OCI-LY7 (cell line): ENCODE measurements at regions not wholly inside any gene's neighbourhood (a gene's known extent, or its start where the extent isn't known, plus 50 kb on each side); places are given as distances from the start of the nearest gene placed in this dataset.
"Not testable (repeated sequence)": the region's sequence is repeated elsewhere in the genome, so short reads cannot be mapped to it uniquely, and the experiment has no call there.

Source experiments
- BruUV-seq: library from RNA; stranded (reverse); fragments of 400-500 nt; replicated peaks from 2 replicates; lab custom pipeline; 2021; lab: Mats Ljungman, UMichigan
- CTCF ChIA-PET: fragments of 300-600 bp; sonication (Branson Sonifier 250); formaldehyde crosslinking; loops from one replicate; lab custom pipeline; 2022; ENCODE audit warnings: antibody characterized with exemption; ENCODE audit not compliant: unreplicated experiment; lab: Charles Lee
- POLR2A ChIA-PET: fragments of 300-600 bp; sonication (Branson Sonifier 250); formaldehyde crosslinking; loops from one replicate; lab custom pipeline; 2022; ENCODE audit warnings: antibody characterized with exemption; lab: Charles Lee
- DNase-seq: peaks from one replicate; pipeline ENCODE4 v3.0.0-alpha.2; 2015; ENCODE audit warnings: low spot score
- H2AFZ ChIP-seq: fragments of 200-600 bp; sonication (generic), shearing (Covaris generic); 2 replicates; pipeline ENCODE4 v1.6.1; 2014; ENCODE audit warnings: mild to moderate bottlenecking, antibody characterized with exemption, low read length, moderate library complexity
- H3K27ac ChIP-seq: fragments of 200-600 bp; sonication (generic); 2 replicates; pipeline ENCODE4 v1.5.1; 2014; ENCODE audit warnings: mixed run types, low read depth, mild to moderate bottlenecking, moderate library complexity, low read length, inconsistent platforms; ENCODE audit not compliant: poor library complexity, severe bottlenecking
- H3K36me3 ChIP-seq: fragments of 200-600 bp; sonication (generic); 2 replicates; pipeline ENCODE4 v1.6.1; 2014; ENCODE audit warnings: mild to moderate bottlenecking, antibody characterized with exemption, low read length, moderate library complexity, mixed read lengths; ENCODE audit not compliant: insufficient read depth
- H3K4me1 ChIP-seq: fragments of 200-600 bp; sonication (generic); 2 replicates; pipeline ENCODE4 v1.5.1; 2014; ENCODE audit warnings: mild to moderate bottlenecking, low read length; ENCODE audit not compliant: insufficient read depth, poor library complexity, severe bottlenecking
- H3K4me2 ChIP-seq: fragments of 200-600 bp; sonication (generic); 2 replicates; pipeline ENCODE4 v1.6.1; 2014; ENCODE audit warnings: mild to moderate bottlenecking, low read length
- H3K4me3 ChIP-seq: fragments of 200-600 bp; sonication (generic); 2 replicates; pipeline ENCODE4 v1.5.1; 2014; ENCODE audit warnings: mild to moderate bottlenecking, low read depth, low read length; ENCODE audit not compliant: poor library complexity, severe bottlenecking
- H3K79me2 ChIP-seq: fragments of 200-600 bp; sonication (generic); 2 replicates; pipeline ENCODE4 v1.6.1; 2016; ENCODE audit warnings: low read depth, mild to moderate bottlenecking, low read length, moderate library complexity, mixed read lengths; ENCODE audit not compliant: insufficient read depth
- H3K9me2 ChIP-seq: fragments of 200-600 bp; sonication (generic); 2 replicates; pipeline ENCODE4 v1.6.1; 2016; ENCODE audit warnings: mild to moderate bottlenecking, low read length, mixed read lengths; ENCODE audit not compliant: insufficient read depth
- H3K9me3 ChIP-seq: fragments of 200-600 bp; sonication (generic); 2 replicates; pipeline ENCODE4 v1.6.1; 2014; ENCODE audit warnings: mild to moderate bottlenecking, mixed run types, low read length, mixed read lengths
- H4K20me1 ChIP-seq: fragments of 200-600 bp; sonication (generic); 2 replicates; pipeline ENCODE4 v1.6.1; 2014; ENCODE audit warnings: mild to moderate bottlenecking, antibody characterized with exemption, low read length, moderate library complexity, mixed read lengths; ENCODE audit not compliant: insufficient read depth
- EZH2phosphoT487 ChIP-seq: fragments of 200-600 bp; sonication (generic); IDR thresholded peaks from 2 replicates; pipeline ENCODE4 v1.6.1; 2018; ENCODE audit warnings: low read depth, borderline replicate concordance, mild to moderate bottlenecking, mixed run types, antibody characterized with exemption, low read length, moderate library complexity, mixed read lengths
- intact Hi-C: fragments of 100-400 bp; cut with micrococcal nuclease; formaldehyde crosslinking; loops from one replicate; pipeline ENCODE4 v1.10.0; 2022; ENCODE audit not compliant: unreplicated experiment
- TF ChIP-seq, protein P1 (sequence below): fragments of 200-600 bp; sonication (generic); conservative IDR thresholded peaks from 2 replicates; pipeline ENCODE4 v1.5.1; 2014; ENCODE audit warnings: mild to moderate bottlenecking, antibody characterized with exemption, low read length, moderate library complexity, mixed read lengths

DNA sequence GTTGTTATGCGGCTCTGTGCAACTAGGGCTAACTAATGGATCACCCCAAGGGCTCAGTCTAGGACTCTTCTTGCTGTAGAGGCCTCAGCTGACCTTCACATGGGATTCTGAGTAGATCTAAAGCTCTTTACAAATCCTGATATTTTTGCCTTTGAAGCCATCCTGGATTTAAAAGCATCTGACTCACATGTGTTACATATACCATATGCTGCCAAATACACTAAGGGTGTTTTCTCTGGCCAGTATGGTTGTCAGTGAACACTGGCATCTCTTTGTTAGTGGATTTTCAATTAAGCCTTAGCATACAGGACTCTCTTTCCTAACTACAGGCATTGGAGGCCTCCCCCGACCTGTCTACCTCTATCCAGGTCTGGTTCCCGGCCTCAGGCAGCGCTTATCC lies 992.8 kb upstream of the FANCL start:
- CTCF ChIA-PET, result no interaction called here
- Histone ChIP-seq H3K4me3 (no peak overlapping the region), H4K20me1 (no peaks in the 10 kb centered on the region), H3K9me2 (no peaks in the 10 kb centered on the region), H3K27ac (no peak overlapping the region), H2AFZ (no peak overlapping the region), H3K4me1 (peaks cover 9% of the 10 kb centered on the region), H3K9me3 (no peaks in the 10 kb centered on the region), H3K79me2 (no peaks in the 10 kb centered on the region), H3K36me3 (no peaks in the 10 kb centered on the region), H3K4me2 (no peak overlapping the region)
- DNase-seq, result no peak
- no TSS peak for BruUV-seq
- intact Hi-C loops, result no loop called here
- POLR2A ChIA-PET, result no interaction called here
- TF ChIP-seq, protein P1, sequence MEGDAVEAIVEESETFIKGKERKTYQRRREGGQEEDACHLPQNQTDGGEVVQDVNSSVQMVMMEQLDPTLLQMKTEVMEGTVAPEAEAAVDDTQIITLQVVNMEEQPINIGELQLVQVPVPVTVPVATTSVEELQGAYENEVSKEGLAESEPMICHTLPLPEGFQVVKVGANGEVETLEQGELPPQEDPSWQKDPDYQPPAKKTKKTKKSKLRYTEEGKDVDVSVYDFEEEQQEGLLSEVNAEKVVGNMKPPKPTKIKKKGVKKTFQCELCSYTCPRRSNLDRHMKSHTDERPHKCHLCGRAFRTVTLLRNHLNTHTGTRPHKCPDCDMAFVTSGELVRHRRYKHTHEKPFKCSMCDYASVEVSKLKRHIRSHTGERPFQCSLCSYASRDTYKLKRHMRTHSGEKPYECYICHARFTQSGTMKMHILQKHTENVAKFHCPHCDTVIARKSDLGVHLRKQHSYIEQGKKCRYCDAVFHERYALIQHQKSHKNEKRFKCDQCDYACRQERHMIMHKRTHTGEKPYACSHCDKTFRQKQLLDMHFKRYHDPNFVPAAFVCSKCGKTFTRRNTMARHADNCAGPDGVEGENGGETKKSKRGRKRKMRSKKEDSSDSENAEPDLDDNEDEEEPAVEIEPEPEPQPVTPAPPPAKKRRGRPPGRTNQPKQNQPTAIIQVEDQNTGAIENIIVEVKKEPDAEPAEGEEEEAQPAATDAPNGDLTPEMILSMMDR, result no peak
- TF ChIP-seq EZH2phosphoT487, result no peak

DNA sequence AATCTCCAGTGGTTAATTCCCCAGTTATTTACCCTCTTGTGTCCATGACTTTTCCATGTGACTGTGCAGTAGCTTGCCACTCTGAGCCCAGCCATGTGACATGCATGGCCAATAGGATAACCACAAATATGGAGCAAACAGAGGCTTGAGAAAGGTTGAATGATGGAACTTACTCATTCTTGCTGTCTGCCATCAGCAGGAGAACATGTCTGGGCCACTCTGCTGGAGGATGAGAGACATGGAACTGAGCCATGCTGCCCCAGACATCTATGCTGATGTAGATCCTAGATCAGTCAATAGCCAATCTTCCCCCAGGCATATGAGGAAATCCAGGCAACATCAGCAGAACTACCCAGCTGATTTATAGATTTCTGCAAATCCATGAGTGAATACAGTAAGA lies 992.3 kb upstream of the FANCL start:
- no peaks in the 10 kb centered on the region for H3K79me2 ChIP-seq
- H3K36me3 ChIP-seq, result no peaks in the 10 kb centered on the region
- no peak overlapping the region for H3K4me3 ChIP-seq
- peaks cover 9% of the 10 kb centered on the region for H3K4me1 ChIP-seq
- intact Hi-C loops, result no loop called here
- H2AFZ ChIP-seq, result no peak overlapping the region
- no peak for DNase-seq
- no peaks in the 10 kb centered on the region for H4K20me1 ChIP-seq
- no peaks in the 10 kb centered on the region for H3K9me2 ChIP-seq
- no peak overlapping the region for H3K27ac ChIP-seq
- no TSS peak for BruUV-seq
- ChIA-PET CTCF (no interaction called here), POLR2A (no interaction called here)
- no peaks in the 10 kb centered on the region for H3K9me3 ChIP-seq
- H3K4me2 ChIP-seq, result no peak overlapping the region
- no peak for TF ChIP-seq EZH2phosphoT487
- TF ChIP-seq, protein P1, result no peak

DNA sequence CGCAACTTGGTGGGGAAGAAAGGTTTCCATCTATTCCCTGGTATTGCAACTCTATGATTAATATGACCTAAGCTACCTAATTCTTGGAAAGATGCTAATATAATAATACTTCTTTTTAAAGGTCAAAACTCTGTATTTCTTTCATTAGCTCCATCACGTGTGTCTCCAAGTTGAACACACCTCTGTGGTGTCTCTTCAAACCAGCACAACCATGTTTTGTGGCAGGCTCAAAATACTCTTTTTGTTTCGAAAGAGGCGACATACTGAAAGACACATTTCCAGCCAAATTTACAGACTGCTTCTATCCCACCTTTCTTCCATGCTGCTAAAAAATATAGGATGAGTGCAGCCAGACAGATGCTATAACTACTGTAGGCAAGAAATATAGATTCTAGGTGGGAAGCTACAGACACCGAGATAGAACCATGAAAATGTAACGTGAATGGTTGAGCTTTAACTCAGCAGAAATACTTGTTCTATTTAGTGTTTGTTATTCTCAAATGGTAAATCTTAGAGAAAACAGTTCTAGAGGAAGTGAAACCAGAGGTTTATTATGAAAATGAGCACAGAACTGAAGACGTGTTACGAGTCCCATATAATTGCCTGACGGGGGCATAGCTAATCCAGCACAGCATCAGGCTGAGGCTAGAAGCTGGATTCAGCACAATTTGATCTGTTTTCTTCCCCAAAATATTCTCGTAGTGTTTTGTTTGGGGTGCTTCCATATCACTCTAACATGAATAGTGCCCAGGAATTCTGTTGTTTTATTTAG lies 991.5 kb upstream of the FANCL start:
- H4K20me1 ChIP-seq, result no peaks in the 10 kb centered on the region
- H3K4me3 ChIP-seq, result no peak overlapping the region
- BruUV-seq, result no TSS peak
- ChIA-PET POLR2A (interaction anchor here (0.7 to 1.1 kb wide), 2 partner anchors 9 to 15 kb away, joined by 3 to 4 read pairs; no protein-coding TSS in a partner anchor), CTCF (no interaction called here)
- peaks cover 9% of the 10 kb centered on the region for H3K4me1 ChIP-seq
- H3K27ac ChIP-seq, result no peak overlapping the region
- no peak overlapping the region for H3K4me2 ChIP-seq
- intact Hi-C loops, result no loop called here
- TF ChIP-seq EZH2phosphoT487, result no peak
- TF ChIP-seq, protein P1, result no peak
- DNase-seq, result peak; percentile 31
- H3K9me3 ChIP-seq, result no peaks in the 10 kb centered on the region
- H3K79me2 ChIP-seq, result no peaks in the 10 kb centered on the region
- no peaks in the 10 kb centered on the region for H3K9me2 ChIP-seq
- H2AFZ ChIP-seq, result no peak overlapping the region
- H3K36me3 ChIP-seq, result no peaks in the 10 kb centered on the region

DNA sequence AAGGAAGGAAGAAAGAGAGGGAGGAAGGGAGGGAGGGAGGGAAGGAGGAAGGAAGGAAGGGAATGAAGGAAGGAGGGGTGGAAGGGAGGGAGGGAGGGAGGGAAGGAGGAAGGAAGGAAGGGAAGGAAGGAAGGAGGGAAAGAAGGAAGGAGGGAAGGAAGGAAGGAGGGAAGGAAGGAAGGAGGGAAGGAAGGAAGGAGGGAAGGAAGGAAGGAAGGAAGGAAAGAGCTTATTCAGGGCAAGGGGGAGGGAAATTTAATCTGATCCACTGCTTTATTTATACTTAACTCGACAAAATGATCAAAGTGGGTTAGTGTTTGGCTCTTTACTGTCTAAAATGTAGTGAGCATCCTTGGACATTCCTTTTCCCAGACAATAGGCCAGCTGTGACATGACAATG lies 985.2 kb upstream of the FANCL start:
- H3K9me2 ChIP-seq, BruUV-seq, H3K4me1 ChIP-seq, H3K79me2 ChIP-seq, H3K9me3 ChIP-seq, CTCF ChIA-PET, H3K4me3 ChIP-seq, H4K20me1 ChIP-seq, H2AFZ ChIP-seq, DNase-seq, intact Hi-C loops, POLR2A ChIA-PET, H3K4me2 ChIP-seq, H3K27ac ChIP-seq, H3K36me3 ChIP-seq: not testable (repeated sequence)
